Suprapubic skin (tissue), 4 donors: ENCODE measurements at regions not wholly inside any gene's neighbourhood (a gene's known extent, or its start where the extent isn't known, plus 50 kb on each side); places are given as distances from the start of the nearest gene placed in this dataset.

Experiments
- EP300 ChIP-seq: sonication (generic); formaldehyde crosslinking; IDR thresholded peaks from one replicate; pipeline ENCODE4 v1.6.1; 2017; ENCODE audit warnings: antibody characterized with exemption
- POLR2A ChIP-seq, 2 donors: fragments of 450-650 bp; IDR thresholded peaks; one replicate each; pipeline ENCODE4 v1.6.1; 2017; ENCODE audit warnings: antibody characterized with exemption in 2 of 2, mild to moderate bottlenecking in 2 of 2, moderate library complexity in 2 of 2
- POLR2AphosphoS5 ChIP-seq, 3 donors: sonication (generic); formaldehyde crosslinking; IDR thresholded peaks; one replicate each; pipeline ENCODE4 v1.6.1; 2017; ENCODE audit warnings: antibody characterized with exemption in 3 of 3
- TF ChIP-seq, protein P1 (sequence below), 2 donors: fragments of 200-600 bp in 1 of 2; fragments of 450-650 bp in 1 of 2; sonication (generic) in 1 of 2; IDR thresholded peaks; one replicate each; pipeline ENCODE4 v1.5.1; 2016 to 2019; ENCODE audit warnings: antibody characterized with exemption in 2 of 2, mild to moderate bottlenecking in 1 of 2, moderate library complexity in 1 of 2

DNA sequence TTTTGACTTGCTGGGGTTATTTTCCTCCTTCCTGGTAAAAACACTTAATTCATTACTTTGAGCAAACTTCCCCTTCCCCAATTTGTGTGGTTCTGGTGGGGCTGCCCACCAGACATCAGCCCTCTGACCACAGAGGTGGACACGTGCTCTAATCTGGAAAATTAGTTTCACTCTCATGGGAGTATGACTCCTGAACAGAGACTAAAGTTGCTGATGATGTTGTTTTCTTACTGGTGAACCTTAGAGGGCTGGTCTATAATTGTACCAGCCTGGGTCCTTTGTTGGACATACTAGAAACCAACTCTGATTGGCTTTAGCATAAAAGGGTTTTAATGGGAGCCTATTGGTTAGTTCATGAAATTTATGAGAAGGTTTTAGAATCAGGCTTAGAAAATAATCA is 54.1 kb upstream of the ACYP2 start:
- TF ChIP-seq, protein P1, sequence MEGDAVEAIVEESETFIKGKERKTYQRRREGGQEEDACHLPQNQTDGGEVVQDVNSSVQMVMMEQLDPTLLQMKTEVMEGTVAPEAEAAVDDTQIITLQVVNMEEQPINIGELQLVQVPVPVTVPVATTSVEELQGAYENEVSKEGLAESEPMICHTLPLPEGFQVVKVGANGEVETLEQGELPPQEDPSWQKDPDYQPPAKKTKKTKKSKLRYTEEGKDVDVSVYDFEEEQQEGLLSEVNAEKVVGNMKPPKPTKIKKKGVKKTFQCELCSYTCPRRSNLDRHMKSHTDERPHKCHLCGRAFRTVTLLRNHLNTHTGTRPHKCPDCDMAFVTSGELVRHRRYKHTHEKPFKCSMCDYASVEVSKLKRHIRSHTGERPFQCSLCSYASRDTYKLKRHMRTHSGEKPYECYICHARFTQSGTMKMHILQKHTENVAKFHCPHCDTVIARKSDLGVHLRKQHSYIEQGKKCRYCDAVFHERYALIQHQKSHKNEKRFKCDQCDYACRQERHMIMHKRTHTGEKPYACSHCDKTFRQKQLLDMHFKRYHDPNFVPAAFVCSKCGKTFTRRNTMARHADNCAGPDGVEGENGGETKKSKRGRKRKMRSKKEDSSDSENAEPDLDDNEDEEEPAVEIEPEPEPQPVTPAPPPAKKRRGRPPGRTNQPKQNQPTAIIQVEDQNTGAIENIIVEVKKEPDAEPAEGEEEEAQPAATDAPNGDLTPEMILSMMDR (IDR thresholded peaks at IDR 0.05) = no peak
- no peak for TF ChIP-seq POLR2A (IDR thresholded peaks at IDR 0.05)
- no peak for TF ChIP-seq POLR2AphosphoS5 (IDR thresholded peaks at IDR 0.05)
- no peak for TF ChIP-seq EP300
